ENCODE measurements at regions not wholly inside any gene's neighbourhood (a gene's known extent, or its start where the extent isn't known, plus 50 kb on each side); places are given as distances from the start of the nearest gene placed in this dataset.
"Not testable (repeated sequence)": the region's sequence is repeated elsewhere in the genome, so short reads cannot be mapped to it uniquely, and the experiment has no call there.

DNA sequence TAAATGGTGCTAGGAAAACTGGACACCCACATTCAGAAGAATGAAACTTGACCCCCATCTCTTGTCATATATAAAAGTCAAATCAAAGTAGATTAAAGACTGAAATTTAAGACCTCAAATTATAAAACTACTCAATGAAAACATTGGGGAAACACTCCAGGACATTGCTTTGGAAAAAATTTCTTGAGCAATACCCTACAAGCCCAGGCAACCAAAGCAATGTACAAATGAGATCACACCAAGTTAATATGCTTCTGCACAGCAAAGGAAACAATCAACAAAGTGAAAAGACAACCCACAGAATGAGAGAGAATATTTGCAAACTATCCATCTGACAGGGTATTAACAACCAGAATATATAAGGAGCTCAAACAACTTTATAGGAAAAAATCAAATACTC, 407.9 kb upstream of the BTBD3 start (continued):
- no peak for TF ChIP-seq ELF4 (CRISPR knock-in tag; IDR thresholded peaks at IDR 0.05; ENCODE audit: low read depth)
- TF ChIP-seq GTF2I (CRISPR knock-in tag; conservative IDR thresholded peaks at IDR 0.05): no peak

DNA sequence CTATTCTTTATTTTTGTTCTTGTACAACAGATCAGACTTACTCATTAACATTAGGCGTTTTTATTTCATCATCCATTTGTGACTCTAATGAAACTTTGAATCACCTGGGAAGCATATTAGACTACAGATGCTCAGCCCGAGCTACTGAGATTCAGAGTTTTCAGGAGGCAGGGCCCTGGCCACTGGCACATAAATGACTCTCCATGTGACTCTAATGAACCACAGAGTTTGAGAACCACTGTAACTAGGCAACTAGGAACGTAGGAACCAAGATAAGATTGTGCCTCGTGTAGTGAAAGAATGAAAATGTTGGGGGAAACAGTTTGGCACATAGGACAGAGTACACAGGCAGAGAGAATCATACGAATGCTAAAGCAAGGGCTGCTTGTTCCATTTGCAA, 405.9 kb upstream of the BTBD3 start:
- ATAC-seq (no peak), DNase-seq (ENCODE audit: low spot score) (no peak)
- Mint-ChIP-seq H3K4me1 (peaks cover 10% of the 10 kb centered on the region), H3K4me3 (no peak overlapping the region), H3K27me3 (ENCODE audit: low read depth) (no peaks in the 10 kb centered on the region), H3K27ac (no peak overlapping the region), H3K36me3 (peaks cover 22% of the 10 kb centered on the region), H3K9me3 (peaks cover 36% of the 10 kb centered on the region)
- ChIA-PET POLR2A (no interaction called here), CTCF (no interaction called here)
- no peak for TF ChIP-seq ZNF138 (CRISPR knock-in tag; conservative IDR thresholded peaks at IDR 0.05)
- TF ChIP-seq GTF2I (CRISPR knock-in tag; conservative IDR thresholded peaks at IDR 0.05): no peak
- no peak for TF ChIP-seq PRRX2 (CRISPR knock-in tag; IDR thresholded peaks at IDR 0.05)
- TF ChIP-seq, protein P1, sequence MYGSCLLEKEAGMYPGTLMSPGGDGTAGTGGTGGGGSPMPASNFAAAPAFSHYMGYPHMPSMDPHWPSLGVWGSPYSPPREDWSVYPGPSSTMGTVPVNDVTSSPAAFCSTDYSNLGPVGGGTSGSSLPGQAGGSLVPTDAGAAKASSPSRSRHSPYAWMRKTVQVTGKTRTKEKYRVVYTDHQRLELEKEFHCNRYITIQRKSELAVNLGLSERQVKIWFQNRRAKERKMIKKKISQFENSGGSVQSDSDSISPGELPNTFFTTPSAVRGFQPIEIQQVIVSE (CRISPR knock-in tag; IDR thresholded peaks at IDR 0.05; ENCODE audit: borderline replicate concordance): no peak
- TF ChIP-seq, protein P2, sequence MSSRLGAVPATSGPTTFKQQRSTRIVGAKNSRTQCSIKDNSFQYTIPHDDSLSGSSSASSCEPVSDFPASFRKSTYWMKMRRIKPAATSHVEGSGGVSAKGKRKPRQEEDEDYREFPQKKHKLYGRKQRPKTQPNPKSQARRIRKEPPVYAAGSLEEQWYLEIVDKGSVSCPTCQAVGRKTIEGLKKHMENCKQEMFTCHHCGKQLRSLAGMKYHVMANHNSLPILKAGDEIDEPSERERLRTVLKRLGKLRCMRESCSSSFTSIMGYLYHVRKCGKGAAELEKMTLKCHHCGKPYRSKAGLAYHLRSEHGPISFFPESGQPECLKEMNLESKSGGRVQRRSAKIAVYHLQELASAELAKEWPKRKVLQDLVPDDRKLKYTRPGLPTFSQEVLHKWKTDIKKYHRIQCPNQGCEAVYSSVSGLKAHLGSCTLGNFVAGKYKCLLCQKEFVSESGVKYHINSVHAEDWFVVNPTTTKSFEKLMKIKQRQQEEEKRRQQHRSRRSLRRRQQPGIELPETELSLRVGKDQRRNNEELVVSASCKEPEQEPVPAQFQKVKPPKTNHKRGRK (CRISPR knock-in tag; IDR thresholded peaks at IDR 0.05; ENCODE audit: borderline replicate concordance): no peak
- TF ChIP-seq ZNF317 (CRISPR knock-in tag; IDR thresholded peaks at IDR 0.05; ENCODE audit: borderline replicate concordance, low read depth): no peak
- TF ChIP-seq RORB (CRISPR knock-in tag; IDR thresholded peaks at IDR 0.05): no peak
- no peak for TF ChIP-seq CREB1 (CRISPR knock-in tag; IDR thresholded peaks at IDR 0.05)
- TF ChIP-seq, protein P3, sequence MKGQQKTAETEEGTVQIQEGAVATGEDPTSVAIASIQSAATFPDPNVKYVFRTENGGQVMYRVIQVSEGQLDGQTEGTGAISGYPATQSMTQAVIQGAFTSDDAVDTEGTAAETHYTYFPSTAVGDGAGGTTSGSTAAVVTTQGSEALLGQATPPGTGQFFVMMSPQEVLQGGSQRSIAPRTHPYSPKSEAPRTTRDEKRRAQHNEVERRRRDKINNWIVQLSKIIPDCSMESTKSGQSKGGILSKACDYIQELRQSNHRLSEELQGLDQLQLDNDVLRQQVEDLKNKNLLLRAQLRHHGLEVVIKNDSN (CRISPR knock-in tag; IDR thresholded peaks at IDR 0.05): no peak
- no peak for TF ChIP-seq ZNF219 (CRISPR knock-in tag; IDR thresholded peaks at IDR 0.05; ENCODE audit: borderline replicate concordance)
- no peak for TF ChIP-seq TP53 (CRISPR knock-in tag; IDR thresholded peaks at IDR 0.05)
- TF ChIP-seq, protein P4, sequence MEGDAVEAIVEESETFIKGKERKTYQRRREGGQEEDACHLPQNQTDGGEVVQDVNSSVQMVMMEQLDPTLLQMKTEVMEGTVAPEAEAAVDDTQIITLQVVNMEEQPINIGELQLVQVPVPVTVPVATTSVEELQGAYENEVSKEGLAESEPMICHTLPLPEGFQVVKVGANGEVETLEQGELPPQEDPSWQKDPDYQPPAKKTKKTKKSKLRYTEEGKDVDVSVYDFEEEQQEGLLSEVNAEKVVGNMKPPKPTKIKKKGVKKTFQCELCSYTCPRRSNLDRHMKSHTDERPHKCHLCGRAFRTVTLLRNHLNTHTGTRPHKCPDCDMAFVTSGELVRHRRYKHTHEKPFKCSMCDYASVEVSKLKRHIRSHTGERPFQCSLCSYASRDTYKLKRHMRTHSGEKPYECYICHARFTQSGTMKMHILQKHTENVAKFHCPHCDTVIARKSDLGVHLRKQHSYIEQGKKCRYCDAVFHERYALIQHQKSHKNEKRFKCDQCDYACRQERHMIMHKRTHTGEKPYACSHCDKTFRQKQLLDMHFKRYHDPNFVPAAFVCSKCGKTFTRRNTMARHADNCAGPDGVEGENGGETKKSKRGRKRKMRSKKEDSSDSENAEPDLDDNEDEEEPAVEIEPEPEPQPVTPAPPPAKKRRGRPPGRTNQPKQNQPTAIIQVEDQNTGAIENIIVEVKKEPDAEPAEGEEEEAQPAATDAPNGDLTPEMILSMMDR (IDR thresholded peaks at IDR 0.05): no peak
- TF ChIP-seq MYBL2 (CRISPR knock-in tag; IDR thresholded peaks at IDR 0.05): no peak
- TF ChIP-seq NR2C2 (CRISPR knock-in tag; IDR thresholded peaks at IDR 0.05): no peak

DNA sequence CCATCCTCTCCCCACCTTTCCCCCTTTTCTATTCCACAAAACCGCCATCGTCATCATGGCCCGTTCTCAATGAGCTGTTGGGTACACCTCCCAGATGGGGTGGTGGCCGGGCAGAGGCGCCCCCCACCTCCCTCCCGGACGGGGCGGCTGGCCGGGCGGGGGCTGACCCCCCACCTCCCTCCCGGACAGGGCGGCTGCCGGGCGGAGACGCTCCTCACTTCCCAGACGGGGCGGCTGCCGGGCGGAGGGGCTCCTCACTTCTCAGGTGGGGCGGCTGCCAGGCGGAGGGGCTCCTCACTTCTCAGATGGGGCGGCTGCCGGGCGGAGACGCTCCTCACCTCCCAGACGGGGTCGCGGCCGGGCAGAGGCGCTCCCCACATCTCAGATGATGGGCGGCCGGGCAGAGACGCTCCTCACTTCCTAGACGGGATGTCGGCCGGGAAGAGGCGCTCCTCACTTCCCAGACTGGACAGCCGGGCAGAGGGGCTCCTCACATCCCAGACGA, 404.4 kb upstream of the BTBD3 start:
- H3K27me3 Mint-ChIP-seq (ENCODE audit: low read depth); H3K27ac Mint-ChIP-seq; POLR2A ChIA-PET; DNase-seq (ENCODE audit: low spot score); H3K4me3 Mint-ChIP-seq; CTCF ChIA-PET; ATAC-seq: not testable (repeated sequence)
- Mint-ChIP-seq H3K9me3 (peaks cover 40% of the 10 kb centered on the region), H3K4me1 (peaks cover 12% of the 10 kb centered on the region), H3K36me3 (peaks cover 29% of the 10 kb centered on the region)

DNA sequence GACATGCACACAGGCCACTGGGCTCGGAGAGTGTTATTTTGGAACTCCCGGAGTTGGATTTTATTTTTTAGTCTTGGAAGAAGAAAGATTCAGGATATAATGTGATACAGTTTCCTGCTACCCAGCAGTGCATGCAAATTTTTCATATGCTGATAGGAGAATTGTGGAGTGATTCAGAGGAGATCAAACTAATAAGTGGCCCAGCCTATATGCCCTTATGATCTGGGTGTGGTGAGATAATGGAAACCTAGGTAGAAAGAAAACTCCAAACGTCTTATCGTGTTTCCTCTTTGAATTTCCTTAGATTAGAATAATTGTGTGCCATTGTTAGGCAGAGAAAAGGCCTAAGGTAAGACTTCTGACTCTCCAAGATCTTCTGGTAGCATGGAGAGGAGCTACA, 401.2 kb upstream of the BTBD3 start:
- ChIA-PET CTCF (no interaction called here), POLR2A (no interaction called here)
- DNase-seq (ENCODE audit: low spot score) (no peak), ATAC-seq (no peak)
- Mint-ChIP-seq H3K36me3 (peaks cover 24% of the 10 kb centered on the region), H3K9me3 (peaks cover 22% of the 10 kb centered on the region), H3K4me1 (peaks cover 8% of the 10 kb centered on the region), H3K27ac (no peak overlapping the region), H3K27me3 (ENCODE audit: low read depth) (no peaks in the 10 kb centered on the region), H3K4me3 (no peak overlapping the region)
- TF ChIP-seq, protein P5, sequence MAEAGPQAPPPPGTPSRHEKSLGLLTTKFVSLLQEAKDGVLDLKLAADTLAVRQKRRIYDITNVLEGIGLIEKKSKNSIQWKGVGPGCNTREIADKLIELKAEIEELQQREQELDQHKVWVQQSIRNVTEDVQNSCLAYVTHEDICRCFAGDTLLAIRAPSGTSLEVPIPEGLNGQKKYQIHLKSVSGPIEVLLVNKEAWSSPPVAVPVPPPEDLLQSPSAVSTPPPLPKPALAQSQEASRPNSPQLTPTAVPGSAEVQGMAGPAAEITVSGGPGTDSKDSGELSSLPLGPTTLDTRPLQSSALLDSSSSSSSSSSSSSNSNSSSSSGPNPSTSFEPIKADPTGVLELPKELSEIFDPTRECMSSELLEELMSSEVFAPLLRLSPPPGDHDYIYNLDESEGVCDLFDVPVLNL (CRISPR knock-in tag; IDR thresholded peaks at IDR 0.05; ENCODE audit: borderline replicate concordance, low read depth): no peak
- TF ChIP-seq, protein P6, sequence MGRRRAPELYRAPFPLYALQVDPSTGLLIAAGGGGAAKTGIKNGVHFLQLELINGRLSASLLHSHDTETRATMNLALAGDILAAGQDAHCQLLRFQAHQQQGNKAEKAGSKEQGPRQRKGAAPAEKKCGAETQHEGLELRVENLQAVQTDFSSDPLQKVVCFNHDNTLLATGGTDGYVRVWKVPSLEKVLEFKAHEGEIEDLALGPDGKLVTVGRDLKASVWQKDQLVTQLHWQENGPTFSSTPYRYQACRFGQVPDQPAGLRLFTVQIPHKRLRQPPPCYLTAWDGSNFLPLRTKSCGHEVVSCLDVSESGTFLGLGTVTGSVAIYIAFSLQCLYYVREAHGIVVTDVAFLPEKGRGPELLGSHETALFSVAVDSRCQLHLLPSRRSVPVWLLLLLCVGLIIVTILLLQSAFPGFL (CRISPR knock-in tag; IDR thresholded peaks at IDR 0.05; ENCODE audit: borderline replicate concordance): no peak
- no peak for TF ChIP-seq RORB (CRISPR knock-in tag; IDR thresholded peaks at IDR 0.05)
- TF ChIP-seq CBFB (CRISPR knock-in tag; IDR thresholded peaks at IDR 0.05; ENCODE audit: low read depth): no peak
- TF ChIP-seq, protein P7, sequence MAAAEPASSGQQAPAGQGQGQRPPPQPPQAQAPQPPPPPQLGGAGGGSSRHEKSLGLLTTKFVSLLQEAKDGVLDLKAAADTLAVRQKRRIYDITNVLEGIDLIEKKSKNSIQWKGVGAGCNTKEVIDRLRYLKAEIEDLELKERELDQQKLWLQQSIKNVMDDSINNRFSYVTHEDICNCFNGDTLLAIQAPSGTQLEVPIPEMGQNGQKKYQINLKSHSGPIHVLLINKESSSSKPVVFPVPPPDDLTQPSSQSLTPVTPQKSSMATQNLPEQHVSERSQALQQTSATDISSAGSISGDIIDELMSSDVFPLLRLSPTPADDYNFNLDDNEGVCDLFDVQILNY (CRISPR knock-in tag; IDR thresholded peaks at IDR 0.05): no peak
- TF ChIP-seq CREB1 (CRISPR knock-in tag; IDR thresholded peaks at IDR 0.05): no peak
- TF ChIP-seq, protein P8, sequence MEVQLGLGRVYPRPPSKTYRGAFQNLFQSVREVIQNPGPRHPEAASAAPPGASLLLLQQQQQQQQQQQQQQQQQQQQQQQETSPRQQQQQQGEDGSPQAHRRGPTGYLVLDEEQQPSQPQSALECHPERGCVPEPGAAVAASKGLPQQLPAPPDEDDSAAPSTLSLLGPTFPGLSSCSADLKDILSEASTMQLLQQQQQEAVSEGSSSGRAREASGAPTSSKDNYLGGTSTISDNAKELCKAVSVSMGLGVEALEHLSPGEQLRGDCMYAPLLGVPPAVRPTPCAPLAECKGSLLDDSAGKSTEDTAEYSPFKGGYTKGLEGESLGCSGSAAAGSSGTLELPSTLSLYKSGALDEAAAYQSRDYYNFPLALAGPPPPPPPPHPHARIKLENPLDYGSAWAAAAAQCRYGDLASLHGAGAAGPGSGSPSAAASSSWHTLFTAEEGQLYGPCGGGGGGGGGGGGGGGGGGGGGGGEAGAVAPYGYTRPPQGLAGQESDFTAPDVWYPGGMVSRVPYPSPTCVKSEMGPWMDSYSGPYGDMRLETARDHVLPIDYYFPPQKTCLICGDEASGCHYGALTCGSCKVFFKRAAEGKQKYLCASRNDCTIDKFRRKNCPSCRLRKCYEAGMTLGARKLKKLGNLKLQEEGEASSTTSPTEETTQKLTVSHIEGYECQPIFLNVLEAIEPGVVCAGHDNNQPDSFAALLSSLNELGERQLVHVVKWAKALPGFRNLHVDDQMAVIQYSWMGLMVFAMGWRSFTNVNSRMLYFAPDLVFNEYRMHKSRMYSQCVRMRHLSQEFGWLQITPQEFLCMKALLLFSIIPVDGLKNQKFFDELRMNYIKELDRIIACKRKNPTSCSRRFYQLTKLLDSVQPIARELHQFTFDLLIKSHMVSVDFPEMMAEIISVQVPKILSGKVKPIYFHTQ (CRISPR knock-in tag; IDR thresholded peaks at IDR 0.05): no peak
